ENCODE measurements at regions not wholly inside any gene's neighbourhood (a gene's known extent, or its start where the extent isn't known, plus 50 kb on each side); places are given as distances from the start of the nearest gene placed in this dataset.

DNA sequence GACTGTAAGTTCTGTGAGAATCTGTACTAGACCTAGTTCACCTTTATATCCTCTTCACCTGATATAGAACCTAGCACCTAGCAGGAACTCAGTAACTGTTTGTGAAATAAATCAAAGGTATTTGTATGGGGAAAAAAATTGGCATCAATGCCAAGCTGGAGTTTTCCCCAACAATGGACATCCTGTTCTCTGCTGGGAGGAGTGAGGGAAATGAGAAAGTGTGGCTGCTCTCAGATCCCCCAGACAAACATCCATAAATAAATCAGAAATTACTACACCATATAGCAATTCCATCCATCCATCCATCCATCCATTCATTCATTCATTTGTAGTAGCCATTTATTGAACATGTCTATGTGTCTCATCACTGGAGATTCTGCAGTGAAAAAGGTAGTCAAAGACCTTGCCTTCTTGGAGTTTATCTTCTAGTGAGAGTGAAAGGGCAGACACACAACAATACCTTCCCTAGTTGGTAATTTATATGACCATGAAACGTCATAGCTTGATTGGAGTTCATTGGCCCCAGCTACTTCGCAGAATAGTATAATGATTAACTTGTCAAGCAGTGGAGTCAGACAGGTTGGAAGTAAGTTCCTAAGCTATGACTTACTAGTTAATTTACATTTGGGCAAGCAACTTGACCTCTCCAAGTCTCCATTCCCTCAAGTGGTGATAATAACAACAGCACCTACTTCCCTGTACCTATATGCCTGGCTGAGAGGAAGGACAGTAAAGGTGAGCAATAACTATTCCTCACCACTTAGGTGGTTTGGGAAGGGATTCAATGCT is 98.7 kb upstream of the KIT start:
- H3K4me3 ChIP-seq = no peak overlapping the region
- TF ChIP-seq, protein P1, sequence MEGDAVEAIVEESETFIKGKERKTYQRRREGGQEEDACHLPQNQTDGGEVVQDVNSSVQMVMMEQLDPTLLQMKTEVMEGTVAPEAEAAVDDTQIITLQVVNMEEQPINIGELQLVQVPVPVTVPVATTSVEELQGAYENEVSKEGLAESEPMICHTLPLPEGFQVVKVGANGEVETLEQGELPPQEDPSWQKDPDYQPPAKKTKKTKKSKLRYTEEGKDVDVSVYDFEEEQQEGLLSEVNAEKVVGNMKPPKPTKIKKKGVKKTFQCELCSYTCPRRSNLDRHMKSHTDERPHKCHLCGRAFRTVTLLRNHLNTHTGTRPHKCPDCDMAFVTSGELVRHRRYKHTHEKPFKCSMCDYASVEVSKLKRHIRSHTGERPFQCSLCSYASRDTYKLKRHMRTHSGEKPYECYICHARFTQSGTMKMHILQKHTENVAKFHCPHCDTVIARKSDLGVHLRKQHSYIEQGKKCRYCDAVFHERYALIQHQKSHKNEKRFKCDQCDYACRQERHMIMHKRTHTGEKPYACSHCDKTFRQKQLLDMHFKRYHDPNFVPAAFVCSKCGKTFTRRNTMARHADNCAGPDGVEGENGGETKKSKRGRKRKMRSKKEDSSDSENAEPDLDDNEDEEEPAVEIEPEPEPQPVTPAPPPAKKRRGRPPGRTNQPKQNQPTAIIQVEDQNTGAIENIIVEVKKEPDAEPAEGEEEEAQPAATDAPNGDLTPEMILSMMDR (IDR thresholded peaks at IDR 0.05) = no peak
- TF ChIP-seq POLR2A (IDR thresholded peaks at IDR 0.05) = no peak
- DNase-seq = no peak
- no peaks in the 10 kb centered on the region for H3K9me3 ChIP-seq
- no peak overlapping the region for H3K27ac ChIP-seq
- WGBS, 2 donors = 93 to 94% methylated on average over 2 of the region's 2 CpGs
- intact Hi-C loops (cut with DNase I; ENCODE audit: low total_unique reads) = no loop called here
- no peaks in the 10 kb centered on the region for H3K27me3 ChIP-seq
- no peaks in the 10 kb centered on the region for H3K4me1 ChIP-seq
- no peaks in the 10 kb centered on the region for H3K36me3 ChIP-seq (ENCODE audit: low read depth, missing control alignments)

DNA sequence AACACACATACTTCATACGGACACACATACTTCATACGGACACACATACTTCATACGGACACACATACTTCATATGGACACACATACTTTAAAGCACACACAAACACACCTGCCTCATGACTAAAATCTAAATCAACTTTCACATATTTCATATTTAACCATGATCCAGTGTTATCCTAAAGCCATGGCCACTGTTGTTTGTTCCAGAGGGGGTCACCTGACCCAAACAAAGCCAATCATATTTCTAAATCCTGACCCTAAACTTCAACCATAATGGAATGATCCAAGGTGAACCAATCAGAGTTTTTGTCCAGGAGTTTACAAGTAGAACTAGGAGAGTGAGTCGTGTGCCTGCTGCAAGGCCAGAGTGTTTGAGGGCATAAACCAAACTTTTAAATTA is 97.2 kb upstream of the KIT start:
- Histone ChIP-seq H3K4me1 (no peaks in the 10 kb centered on the region), H3K9me3 (no peaks in the 10 kb centered on the region), H3K4me3 (no peak overlapping the region), H3K27me3 (no peaks in the 10 kb centered on the region), H3K36me3 (ENCODE audit: low read depth, missing control alignments) (no peaks in the 10 kb centered on the region), H3K27ac (no peak overlapping the region)
- intact Hi-C loops (cut with DNase I; ENCODE audit: low total_unique reads) = no loop called here
- no peak for DNase-seq
- TF ChIP-seq POLR2A (IDR thresholded peaks at IDR 0.05) = no peak
- 64 to 77% methylated on average over 4 of the region's 4 CpGs for whole genome bisulfite sequencing, 2 donors

DNA sequence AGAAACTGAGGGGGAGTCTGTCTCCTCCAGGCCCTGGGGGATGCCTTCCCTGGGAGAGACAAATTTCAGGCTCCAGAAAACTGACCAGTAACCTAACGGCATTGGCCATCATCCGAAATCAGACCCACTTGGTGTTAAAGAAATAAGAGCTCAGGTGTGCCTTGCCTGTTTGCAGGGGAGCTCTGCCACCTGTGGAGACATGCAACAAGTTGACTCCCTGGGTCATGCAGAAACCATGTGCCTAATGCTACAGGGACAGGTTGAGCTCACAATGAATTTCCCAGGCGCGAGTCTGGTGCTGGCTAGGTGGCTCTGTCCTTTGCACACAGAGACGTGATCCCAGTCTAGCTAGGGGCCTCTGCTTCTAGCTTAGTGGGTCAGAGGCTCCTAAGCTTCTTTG is 95.8 kb upstream of the KIT start:
- no peak for DNase-seq
- intact Hi-C loops (cut with DNase I; ENCODE audit: low total_unique reads) = no loop called here
- Histone ChIP-seq H3K27me3 (no peaks in the 10 kb centered on the region), H3K36me3 (ENCODE audit: low read depth, missing control alignments) (no peaks in the 10 kb centered on the region), H3K9me3 (no peaks in the 10 kb centered on the region), H3K4me1 (no peaks in the 10 kb centered on the region), H3K4me3 (no peak overlapping the region), H3K27ac (no peak overlapping the region)
- no peak for TF ChIP-seq POLR2A (IDR thresholded peaks at IDR 0.05)
- TF ChIP-seq, protein P1 (IDR thresholded peaks at IDR 0.05) = no peak
- 76 to 100% methylated on average over 2 to 5 of the region's 5 CpGs for WGBS, 2 donors

DNA sequence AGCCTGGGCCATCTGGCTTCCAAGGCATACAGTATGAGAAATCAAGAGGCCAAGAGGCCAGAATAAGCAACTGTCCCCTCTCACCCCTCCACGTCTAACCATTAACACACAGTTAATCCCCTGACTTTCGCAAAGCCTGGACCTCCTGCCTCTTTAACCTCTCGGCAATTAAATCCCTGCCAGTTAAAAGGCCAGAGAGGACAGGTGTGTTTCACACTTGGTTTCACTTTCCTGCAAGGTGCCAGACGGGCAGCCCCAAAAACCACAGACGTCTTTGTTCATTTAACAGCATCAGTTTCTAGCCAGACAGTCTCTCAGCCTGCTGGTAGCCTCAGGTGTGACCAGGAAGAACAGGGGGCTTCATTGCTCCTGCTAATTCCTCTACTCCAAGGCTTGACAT is 91.1 kb upstream of the KIT start:
- WGBS, 2 donors = 89 to 92% methylated on average over 5 of the region's 5 CpGs
- Histone ChIP-seq H3K4me3 (no peak overlapping the region), H3K36me3 (ENCODE audit: low read depth, missing control alignments) (no peaks in the 10 kb centered on the region), H3K27ac (no peak overlapping the region), H3K4me1 (no peaks in the 10 kb centered on the region), H3K27me3 (no peaks in the 10 kb centered on the region), H3K9me3 (no peaks in the 10 kb centered on the region)
- no peak for TF ChIP-seq POLR2A (IDR thresholded peaks at IDR 0.05)
- TF ChIP-seq, protein P1 (IDR thresholded peaks at IDR 0.05) = no peak
- intact Hi-C loops (cut with DNase I; ENCODE audit: low total_unique reads) = no loop called here
- no peak for DNase-seq

DNA sequence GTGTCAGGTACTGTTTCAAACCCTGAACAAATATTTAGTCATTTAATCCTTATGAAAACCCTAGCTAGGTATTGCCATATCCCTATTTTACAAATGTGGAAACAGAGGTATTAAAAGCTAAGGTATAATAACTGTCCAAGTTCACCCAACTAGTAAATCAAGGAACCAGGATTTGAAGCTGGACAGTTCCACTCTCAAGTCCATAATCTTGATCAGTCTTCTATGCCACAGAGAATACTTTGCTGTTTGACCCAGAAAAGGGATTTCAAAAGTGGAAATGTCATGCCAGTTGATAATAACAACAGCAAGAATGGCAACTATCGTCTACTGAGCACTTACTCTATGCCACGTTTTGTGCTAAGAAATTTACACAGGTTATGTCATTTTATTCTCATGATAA is 90.4 kb upstream of the KIT start:
- H3K9me3 ChIP-seq = no peaks in the 10 kb centered on the region
- H3K27me3 ChIP-seq = no peaks in the 10 kb centered on the region
- H3K4me3 ChIP-seq = no peak overlapping the region
- 87 to 92% methylated on average over 2 of the region's 2 CpGs for WGBS, 2 donors
- no peak overlapping the region for H3K27ac ChIP-seq
- TF ChIP-seq, protein P1 (IDR thresholded peaks at IDR 0.05) = no peak
- TF ChIP-seq POLR2A (IDR thresholded peaks at IDR 0.05) = no peak
- no peaks in the 10 kb centered on the region for H3K4me1 ChIP-seq
- intact Hi-C loops (cut with DNase I; ENCODE audit: low total_unique reads) = no loop called here
- H3K36me3 ChIP-seq (ENCODE audit: low read depth, missing control alignments) = no peaks in the 10 kb centered on the region
- no peak for DNase-seq
